Medulla oblongata (tissue), 1 donor: ENCODE measurements at regions not wholly inside any gene's neighbourhood (a gene's known extent, or its start where the extent isn't known, plus 50 kb on each side); places are given as distances from the start of the nearest gene placed in this dataset.

ENCODE experiments used
- DNase-seq: peaks from one replicate; pipeline ENCODE4 v3.0.0-alpha.2; 2015; ENCODE audit errors: extremely low spot score

GRCh38 chr10:29925771-29926692 lies 133.4 kb downstream of the JCAD start:
- no peak for DNase-seq

GRCh38 chr10:29924436-29924835 lies 134.9 kb downstream of the JCAD start:
- no peak for DNase-seq

DNA sequence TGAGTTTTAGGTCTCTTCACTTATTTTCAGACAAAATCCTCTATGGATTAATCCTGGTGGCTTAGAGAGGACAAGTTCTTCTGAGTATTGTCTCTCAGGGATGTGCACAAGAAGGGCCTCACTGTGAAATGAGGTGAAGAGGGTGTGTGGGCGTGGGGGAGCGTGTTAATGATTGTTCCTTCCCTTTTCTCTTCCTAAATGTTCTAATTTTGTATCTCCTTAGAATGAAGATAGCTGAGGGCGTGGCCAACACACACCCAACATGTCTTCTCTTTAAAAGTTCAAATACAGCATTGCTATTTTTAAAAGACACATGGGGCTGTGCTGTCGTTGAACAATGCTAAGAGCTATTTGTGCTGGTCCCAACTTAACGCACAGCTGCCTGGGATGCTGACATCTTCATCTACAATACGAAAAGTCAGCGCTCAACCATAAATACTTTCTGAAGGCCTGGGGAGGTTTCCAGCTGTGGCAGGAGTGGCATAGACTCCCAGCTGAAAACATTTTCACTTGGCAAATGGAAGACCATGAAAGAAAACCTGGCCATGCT lies 135.9 kb downstream of the JCAD start:
- DNase-seq: no peak

- DNase-seq: no peak
Measured at GRCh38 chr10:29922892-29923291, 136.5 kb downstream of the JCAD start.

GRCh38 chr10:29922226-29922625 lies 137.2 kb downstream of the JCAD start:
- DNase-seq: no peak

DNA sequence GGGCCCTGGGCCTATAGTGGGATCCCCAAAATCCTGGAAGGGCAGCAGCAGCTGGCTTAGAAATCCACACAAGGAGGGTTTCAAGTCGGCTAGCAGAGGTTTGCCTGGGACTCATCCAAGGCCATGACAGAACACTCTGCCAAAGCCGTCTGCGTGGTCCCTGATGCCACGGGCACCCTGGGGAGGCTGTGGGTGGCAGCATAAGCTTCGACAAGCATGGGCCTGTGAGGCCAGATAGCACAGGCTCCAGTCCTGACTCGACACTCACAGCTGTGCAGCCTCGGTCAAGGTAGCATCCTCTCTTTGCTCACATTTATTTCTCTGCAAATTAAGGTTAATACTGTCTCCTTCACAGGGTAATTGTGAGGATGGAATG lies 138.3 kb downstream of the JCAD start:
- DNase-seq: no peak

DNA sequence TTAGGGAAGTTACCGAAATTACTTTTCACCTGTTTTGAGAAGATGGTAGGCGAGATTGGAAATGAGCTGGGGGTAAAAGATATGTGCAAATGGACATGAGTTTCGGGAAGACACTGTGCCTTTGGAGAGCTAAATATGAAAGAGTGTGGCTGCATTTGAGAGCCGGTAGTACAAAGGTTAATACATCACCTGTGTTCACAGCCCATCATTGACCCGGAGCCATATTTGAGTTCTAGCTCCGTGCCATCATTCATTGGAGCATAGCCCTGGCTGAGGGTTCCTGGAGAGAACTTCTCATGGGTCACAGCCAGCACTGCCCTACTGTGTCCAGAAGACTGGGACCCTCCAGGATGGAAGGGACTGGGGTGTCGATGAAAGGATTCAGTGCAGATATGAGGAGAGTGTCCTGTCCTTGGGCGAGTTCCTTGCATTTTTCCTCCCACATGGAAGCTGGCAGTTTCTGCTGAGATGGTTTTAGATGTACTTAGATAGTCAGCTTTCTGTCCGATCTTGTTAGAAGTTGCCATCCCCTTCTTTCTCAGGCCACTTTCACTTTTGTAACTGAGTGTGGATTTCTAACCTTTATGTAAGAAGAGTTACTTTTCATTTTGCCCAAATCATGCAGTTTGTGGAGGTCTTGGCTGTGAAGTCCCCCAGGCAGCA lies 138.8 kb downstream of the JCAD start:
- no peak for DNase-seq

GRCh38 chr10:29918623-29919400 lies 140.6 kb downstream of the JCAD start:
- DNase-seq: no peak

DNA sequence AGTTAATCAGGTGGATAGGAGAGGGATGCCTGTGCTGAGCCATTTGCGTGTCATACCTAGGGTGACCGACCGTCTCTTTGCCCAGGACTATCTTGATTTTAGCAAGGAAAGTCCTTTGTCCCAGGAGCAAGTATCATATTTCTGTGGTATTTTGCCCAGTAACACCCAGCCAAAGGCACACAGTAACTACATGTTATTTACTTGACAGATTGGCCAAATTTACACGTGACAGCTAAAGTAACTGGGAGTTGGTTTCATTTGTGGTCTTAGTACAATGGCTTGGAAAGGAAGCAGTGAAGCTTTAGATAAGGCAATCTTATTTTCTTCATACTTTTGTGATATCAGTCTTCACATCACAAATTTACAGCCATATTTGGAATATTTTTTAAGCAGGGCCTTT lies 142.1 kb downstream of the JCAD start:
- DNase-seq: no peak

GRCh38 chr10:29916669-29917068 lies 142.7 kb downstream of the JCAD start:
- no peak for DNase-seq

DNA sequence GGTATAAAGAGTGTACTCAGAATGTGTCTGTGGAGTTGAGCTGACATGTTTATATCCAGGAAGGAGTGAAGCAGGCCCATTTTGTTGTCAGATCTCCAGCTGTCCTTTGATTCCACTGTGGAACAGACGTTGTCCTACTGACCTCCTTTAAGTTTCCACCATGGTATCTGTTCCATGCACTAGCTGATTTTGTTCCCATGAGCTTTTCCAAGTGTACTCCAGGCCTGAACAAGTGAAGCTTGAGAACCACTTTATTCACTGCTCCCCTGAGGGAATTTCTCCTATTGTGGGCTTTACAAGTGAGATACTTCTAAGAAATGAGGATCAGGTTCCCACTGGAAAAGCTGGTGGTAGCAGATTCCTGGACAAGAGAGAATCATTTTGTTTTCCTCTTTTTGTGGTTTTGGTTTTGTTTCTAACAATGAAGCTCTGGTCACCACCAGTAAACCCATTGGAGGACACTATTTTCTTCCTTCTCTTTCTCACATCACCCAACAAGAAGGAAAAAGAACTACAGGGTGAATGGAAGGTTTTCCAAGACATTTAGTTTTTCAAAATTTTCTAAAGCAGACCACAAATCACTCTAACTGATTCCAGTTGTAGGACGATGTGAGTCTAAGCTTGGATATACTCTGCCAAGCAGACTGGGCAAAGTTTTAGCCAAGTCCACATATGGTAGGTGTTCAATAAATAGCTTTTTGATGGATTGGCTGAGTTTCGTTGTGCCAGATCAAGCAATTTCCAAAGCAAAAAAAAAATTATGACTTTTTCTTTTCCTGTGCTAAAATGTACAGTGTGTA lies 144.2 kb downstream of the JCAD start:
- no peak for DNase-seq

GRCh38 chr10:29908962-29909361 lies 150.4 kb downstream of the JCAD start:
- no peak for DNase-seq

GRCh38 chr10:29900865-29901264 lies 158.5 kb downstream of the JCAD start:
- DNase-seq: no peak

DNA sequence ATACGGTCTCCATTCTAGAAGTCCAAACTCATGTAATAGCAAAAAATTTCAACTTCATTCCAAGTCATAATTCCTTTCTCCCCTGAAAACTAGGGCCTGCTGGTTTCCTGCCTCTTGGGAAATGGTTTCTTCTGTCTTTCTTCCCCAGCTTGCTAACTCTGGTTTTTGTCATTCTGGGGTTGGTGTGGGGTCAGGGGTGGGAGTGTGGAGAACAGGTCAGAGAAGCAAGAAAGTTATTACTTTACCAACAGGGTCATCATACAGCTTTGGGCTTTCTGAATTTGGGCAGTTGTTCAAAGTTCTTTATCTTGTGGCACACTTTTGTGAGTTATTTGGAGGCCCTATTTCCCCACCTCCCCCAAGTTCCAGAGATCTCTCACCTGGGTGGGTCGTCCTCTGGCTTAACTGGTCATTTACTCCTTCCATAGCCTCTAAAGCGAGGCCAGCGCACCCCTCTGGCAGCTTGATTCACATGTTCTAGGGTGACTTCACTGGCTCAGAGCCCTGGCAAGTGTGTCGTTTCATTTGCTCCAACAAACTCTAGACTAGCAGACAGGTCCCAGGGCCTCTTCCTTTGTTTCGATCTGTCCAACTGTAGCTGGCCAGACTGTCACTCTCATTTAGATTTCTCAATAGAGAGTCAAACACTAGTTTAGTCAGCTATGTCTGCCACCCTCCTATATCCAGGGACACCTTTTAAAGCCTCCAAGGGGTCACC lies 161.2 kb downstream of the JCAD start:
- no peak for DNase-seq

DNA sequence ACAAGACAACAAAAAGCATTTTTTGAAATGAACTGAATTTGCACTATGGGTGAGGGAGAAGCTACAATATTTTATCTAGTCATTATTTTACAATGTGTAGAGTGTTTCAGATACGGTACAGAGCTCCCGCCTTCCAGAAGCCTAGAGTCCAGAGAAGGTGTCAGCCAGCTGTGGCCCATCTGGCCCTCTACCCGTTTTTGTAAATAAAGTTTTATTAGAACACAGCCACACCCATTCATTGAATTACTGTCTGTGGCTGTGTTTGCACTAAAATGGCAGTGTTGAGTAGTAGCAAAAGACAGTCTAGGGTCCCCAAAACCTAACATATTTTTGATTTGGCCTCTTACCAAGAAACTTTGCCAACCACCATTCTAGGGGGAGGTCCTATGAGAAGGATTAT lies 162.0 kb downstream of the JCAD start:
- DNase-seq: no peak

DNA sequence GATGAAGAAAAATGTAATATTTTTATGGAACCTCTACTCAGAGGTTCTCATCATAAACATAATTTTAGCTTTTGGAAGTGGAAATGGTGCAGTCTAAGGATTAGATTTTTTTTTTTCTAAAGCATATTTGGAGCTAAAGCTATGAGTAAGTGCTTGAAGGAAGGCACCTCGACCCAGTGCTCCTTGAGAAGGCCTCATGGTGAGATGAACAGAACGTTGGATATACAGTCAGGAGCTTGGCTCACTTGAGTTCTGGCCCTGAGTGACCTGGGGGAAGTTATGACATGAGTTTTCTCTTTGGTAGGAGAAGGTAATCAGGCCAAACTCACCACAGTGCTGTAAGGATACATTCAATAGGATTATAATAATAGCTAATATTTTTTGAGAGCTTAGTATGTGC lies 163.3 kb downstream of the JCAD start:
- no peak for DNase-seq

DNA sequence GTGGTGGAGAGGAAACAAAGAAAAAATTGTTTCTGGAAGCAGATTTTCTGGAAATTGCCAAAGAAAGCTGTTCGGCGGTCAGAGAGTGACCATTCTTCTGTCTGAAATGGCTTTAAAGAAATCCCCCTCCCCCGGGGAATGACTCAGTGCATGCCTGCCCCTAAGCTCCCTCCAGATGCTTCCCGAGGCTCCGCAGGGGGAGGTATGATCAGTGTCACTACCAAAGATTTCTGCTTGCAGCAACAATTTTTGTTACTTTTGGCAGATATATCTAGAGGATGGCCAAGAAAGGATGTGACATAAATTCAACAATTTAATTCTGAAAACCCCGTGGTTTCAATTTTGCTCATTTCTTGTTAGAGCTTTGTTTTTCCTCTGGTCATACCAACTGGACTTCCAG lies 163.9 kb downstream of the JCAD start:
- peak; percentile 30 for DNase-seq

DNA sequence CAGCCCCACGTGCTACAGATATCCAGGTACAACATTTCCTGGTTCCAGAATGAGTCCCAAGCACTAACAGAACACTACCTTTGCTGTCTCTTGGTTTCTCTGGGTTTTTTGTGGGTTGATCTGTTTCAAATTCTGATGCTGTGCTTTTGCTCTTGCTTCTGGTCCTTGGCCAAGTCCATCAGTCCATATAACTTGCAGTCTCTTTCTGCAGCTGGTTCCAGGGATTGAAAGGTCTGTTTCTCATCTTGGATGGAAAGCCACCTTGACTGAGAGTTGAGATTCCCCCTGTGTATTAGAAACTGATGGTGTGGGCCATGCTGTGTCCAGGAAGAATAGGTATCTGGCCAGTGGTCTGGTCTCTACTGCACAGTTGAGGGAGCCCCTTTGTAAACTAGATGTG lies 171.1 kb downstream of the JCAD start:
- DNase-seq: no peak

- DNase-seq: no peak
Measured at GRCh38 chr10:29886299-29886698, 173.1 kb downstream of the JCAD start.

- no peak for DNase-seq
Measured at GRCh38 chr10:29883231-29883630, 176.2 kb downstream of the JCAD start.

- no peak for DNase-seq
Measured at GRCh38 chr10:29882766-29883165, 176.6 kb downstream of the JCAD start.
